ENCODE measurements at regions not wholly inside any gene's neighbourhood (a gene's known extent, or its start where the extent isn't known, plus 50 kb on each side); places are given as distances from the start of the nearest gene placed in this dataset.

DNA sequence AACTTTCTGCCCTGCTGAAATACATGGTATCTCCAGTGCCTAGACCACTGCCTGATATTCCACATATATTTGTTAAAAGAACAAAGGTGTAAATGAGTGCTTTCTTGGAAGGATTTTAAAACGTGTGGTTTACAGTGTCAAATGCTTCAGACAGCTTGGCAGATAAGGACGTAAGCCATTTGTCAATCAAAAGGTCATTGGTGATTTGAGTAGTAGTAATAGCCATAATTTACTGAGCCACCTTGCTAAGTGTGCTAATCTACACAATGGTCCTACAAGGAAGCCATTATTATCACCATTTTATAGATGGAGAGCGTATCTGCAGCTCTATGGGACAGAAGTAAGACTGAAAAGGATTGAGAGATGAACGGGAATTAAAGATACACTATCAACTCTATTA lies 186.8 kb upstream of the MPPED2 start:
- H3K9me3 ChIP-seq (ENCODE audit: severe bottlenecking), result no peaks in the 10 kb centered on the region
- no peak overlapping the region for H3K4me3 ChIP-seq (ENCODE audit: low read depth, low read length)
- no peak for DNase-seq
- TF ChIP-seq, protein P1, sequence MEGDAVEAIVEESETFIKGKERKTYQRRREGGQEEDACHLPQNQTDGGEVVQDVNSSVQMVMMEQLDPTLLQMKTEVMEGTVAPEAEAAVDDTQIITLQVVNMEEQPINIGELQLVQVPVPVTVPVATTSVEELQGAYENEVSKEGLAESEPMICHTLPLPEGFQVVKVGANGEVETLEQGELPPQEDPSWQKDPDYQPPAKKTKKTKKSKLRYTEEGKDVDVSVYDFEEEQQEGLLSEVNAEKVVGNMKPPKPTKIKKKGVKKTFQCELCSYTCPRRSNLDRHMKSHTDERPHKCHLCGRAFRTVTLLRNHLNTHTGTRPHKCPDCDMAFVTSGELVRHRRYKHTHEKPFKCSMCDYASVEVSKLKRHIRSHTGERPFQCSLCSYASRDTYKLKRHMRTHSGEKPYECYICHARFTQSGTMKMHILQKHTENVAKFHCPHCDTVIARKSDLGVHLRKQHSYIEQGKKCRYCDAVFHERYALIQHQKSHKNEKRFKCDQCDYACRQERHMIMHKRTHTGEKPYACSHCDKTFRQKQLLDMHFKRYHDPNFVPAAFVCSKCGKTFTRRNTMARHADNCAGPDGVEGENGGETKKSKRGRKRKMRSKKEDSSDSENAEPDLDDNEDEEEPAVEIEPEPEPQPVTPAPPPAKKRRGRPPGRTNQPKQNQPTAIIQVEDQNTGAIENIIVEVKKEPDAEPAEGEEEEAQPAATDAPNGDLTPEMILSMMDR (IDR thresholded peaks at IDR 0.05; ENCODE audit: low read depth, low read length), result no peak
- no peaks in the 10 kb centered on the region for H3K27me3 ChIP-seq (ENCODE audit: insufficient read depth, low read depth, severe bottlenecking)
- no peak overlapping the region for H3K27ac ChIP-seq
- H3K36me3 ChIP-seq, result no peaks in the 10 kb centered on the region

DNA sequence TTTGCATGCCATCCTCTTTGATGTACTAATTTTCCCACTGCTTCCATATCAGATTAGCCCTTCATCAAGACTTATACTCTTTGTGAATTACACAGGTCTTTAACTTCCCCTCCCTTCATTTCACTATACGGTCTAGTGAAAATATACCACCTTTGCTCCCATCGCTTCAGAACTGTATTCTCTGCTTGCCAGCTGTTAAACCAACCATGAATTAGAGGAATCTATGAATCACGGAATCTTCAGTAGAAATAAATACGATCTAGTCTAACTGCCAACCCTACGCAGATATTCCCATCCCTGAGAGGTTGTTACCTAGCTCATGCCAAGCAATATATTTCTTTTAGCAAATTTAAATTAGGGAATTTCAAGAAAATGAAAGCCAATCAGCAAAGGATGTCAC lies 177.8 kb upstream of the MPPED2 start:
- Histone ChIP-seq H3K9me3 (ENCODE audit: severe bottlenecking) (peaks cover 6% of the 10 kb centered on the region), H3K27me3 (ENCODE audit: insufficient read depth, low read depth, severe bottlenecking) (no peaks in the 10 kb centered on the region), H3K27ac (no peak overlapping the region), H3K4me3 (ENCODE audit: low read depth, low read length) (no peak overlapping the region), H3K36me3 (no peaks in the 10 kb centered on the region)
- no peak for DNase-seq
- TF ChIP-seq, protein P1 (IDR thresholded peaks at IDR 0.05; ENCODE audit: low read depth, low read length), result no peak

DNA sequence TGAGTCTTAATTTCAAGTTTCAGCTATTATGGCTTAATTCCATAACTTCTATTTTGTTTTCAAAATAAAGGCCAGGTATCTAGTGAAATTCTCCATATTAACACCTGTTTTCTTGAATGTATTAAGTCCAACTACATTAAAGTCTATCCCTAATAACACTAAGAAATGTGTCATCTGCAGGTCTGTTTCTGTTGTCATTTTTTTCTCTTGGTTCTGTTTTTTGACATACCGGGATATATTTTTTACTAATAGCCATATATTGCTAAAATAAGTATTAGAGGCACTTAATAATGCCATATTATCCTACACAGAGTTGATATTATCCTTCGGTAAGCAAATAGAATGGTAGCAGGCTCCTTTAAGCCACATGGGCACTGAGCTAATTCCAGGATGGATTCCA lies 176.0 kb upstream of the MPPED2 start:
- Histone ChIP-seq H3K27ac (no peak overlapping the region), H3K36me3 (no peaks in the 10 kb centered on the region), H3K4me3 (ENCODE audit: low read depth, low read length) (no peak overlapping the region), H3K27me3 (ENCODE audit: insufficient read depth, low read depth, severe bottlenecking) (no peaks in the 10 kb centered on the region), H3K9me3 (ENCODE audit: severe bottlenecking) (peaks cover 6% of the 10 kb centered on the region)
- TF ChIP-seq, protein P1 (IDR thresholded peaks at IDR 0.05; ENCODE audit: low read depth, low read length), result no peak
- DNase-seq, result no peak

DNA sequence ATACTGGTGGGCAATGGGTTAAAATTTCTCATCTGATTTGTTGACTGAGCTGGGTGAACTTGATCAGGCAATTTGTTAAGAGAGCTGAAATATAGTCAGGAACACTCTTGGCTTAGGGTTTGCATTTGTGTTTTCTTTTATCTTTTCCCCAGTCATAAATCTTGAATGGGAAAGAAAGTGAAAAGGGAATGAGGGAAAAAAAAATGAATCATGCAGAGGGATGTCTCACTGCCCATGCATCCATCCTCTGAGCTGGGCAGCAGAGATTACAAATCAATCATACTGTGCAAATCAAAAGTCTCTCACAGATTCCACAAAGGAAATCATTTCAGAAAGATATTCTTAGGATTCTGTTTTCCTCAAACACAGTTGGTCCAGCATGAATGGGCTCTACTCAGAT lies 174.2 kb upstream of the MPPED2 start:
- no peak overlapping the region for H3K4me3 ChIP-seq (ENCODE audit: low read depth, low read length)
- DNase-seq, result no peak
- H3K27me3 ChIP-seq (ENCODE audit: insufficient read depth, low read depth, severe bottlenecking), result no peaks in the 10 kb centered on the region
- no peak overlapping the region for H3K27ac ChIP-seq
- H3K9me3 ChIP-seq (ENCODE audit: severe bottlenecking), result peaks cover 6% of the 10 kb centered on the region
- H3K36me3 ChIP-seq, result no peaks in the 10 kb centered on the region
- TF ChIP-seq, protein P1 (IDR thresholded peaks at IDR 0.05; ENCODE audit: low read depth, low read length), result no peak

DNA sequence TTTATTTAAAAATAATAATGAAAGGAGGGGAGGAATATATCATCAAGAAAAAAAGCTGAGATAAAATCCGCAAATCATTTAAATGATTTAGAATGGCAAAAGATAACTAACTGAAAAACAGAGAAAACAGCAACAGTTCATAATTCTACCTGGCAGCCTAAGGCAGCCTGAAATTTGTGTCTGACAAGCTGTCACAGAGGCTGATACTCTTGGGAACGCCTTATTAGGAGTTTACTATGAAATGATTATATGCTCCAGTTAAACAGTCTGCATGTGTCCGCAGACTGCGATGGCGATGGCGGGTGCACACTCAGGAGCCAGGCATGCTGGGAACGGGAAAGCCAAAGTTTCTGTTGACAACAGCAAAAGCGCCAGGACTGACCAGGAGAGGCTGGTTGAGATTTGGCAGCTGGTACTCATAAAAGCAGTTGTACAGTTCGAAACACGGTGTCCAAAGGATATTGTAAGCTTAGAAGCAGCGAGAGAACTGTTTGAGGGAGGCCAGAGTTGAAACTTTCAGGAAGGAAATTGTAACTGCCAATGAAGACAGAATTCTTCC lies 172.9 kb upstream of the MPPED2 start:
- peaks cover 6% of the 10 kb centered on the region for H3K9me3 ChIP-seq (ENCODE audit: severe bottlenecking)
- DNase-seq, result no peak
- TF ChIP-seq, protein P1 (IDR thresholded peaks at IDR 0.05; ENCODE audit: low read depth, low read length), result no peak
- H3K27ac ChIP-seq, result peak overlapping the region; percentile 29
- H3K27me3 ChIP-seq (ENCODE audit: insufficient read depth, low read depth, severe bottlenecking), result no peaks in the 10 kb centered on the region
- no peak overlapping the region for H3K4me3 ChIP-seq (ENCODE audit: low read depth, low read length)
- no peaks in the 10 kb centered on the region for H3K36me3 ChIP-seq

DNA sequence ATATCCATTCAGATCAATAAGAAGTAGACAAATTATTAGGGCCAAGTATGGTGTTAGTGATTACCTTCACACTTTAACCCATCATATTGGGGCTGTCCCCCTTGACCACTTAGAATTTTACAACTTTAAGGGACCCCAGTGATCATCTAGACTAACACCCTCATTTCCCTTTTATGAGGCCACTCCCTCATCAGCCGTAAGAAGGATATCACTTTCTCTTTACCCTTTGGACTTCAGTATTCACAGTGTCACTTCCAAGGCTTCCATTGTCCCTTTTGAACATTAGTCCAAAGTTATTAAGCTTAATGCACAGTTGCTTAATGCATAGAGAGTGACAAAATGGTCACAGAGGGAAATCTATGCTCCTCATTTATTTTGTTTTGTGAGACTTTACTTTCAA lies 172.4 kb upstream of the MPPED2 start:
- no peaks in the 10 kb centered on the region for H3K36me3 ChIP-seq
- H3K4me3 ChIP-seq (ENCODE audit: low read depth, low read length), result no peak overlapping the region
- peaks cover 6% of the 10 kb centered on the region for H3K9me3 ChIP-seq (ENCODE audit: severe bottlenecking)
- H3K27ac ChIP-seq, result no peak overlapping the region
- H3K27me3 ChIP-seq (ENCODE audit: insufficient read depth, low read depth, severe bottlenecking), result no peaks in the 10 kb centered on the region
- TF ChIP-seq, protein P1 (IDR thresholded peaks at IDR 0.05; ENCODE audit: low read depth, low read length), result no peak
- DNase-seq, result no peak

Data from WERI-Rb-1 (cell line).